K562 (cell line): ENCODE measurements at regions not wholly inside any gene's neighbourhood (a gene's known extent, or its start where the extent isn't known, plus 50 kb on each side); places are given as distances from the start of the nearest gene placed in this dataset.

Experiments used
- CTCF ChIP-seq, 3 experiments: IDR thresholded peaks in 2 of 3; conservative IDR thresholded peaks in 1 of 3; 2 replicates each; pipeline ENCODE4 v1.5.1; 2011 to 2012; ENCODE audit warnings: low read length in 3 of 3, mild to moderate bottlenecking in 3 of 3, control low read depth in 2 of 3, improper control_type of control experiment in 1 of 3, inconsistent platforms in 1 of 3, low read depth in 1 of 3, mixed read lengths in 1 of 3, moderate library complexity in 1 of 3; ENCODE audit not compliant: insufficient read depth in 2 of 3
- FOXK1 ChIP-seq: sonication (generic); formaldehyde crosslinking; IDR thresholded peaks from 2 replicates; pipeline ENCODE4 v1.8.0; 2022; ENCODE audit warnings: missing genetic modification reagents, mild to moderate bottlenecking, borderline replicate concordance
- MAX ChIP-seq: sonication (generic); formaldehyde crosslinking; IDR thresholded peaks from 2 replicates; pipeline ENCODE4 v1.9.0; 2022; ENCODE audit warnings: mild to moderate bottlenecking, missing genetic modification reagents
- NCOR1 ChIP-seq: fragments of 450-650 bp; IDR thresholded peaks from 2 replicates; pipeline ENCODE4 v1.6.1; 2016; ENCODE audit warnings: mild to moderate bottlenecking, moderate library complexity
- ZNF507 ChIP-seq: conservative IDR thresholded peaks from 2 replicates; pipeline ENCODE4 v1.6.1; 2017; ENCODE audit warnings: missing genetic modification characterization, missing compliant biosample characterization

GRCh38 chr10:31129271-31129670 is 97.6 kb upstream of the ZNF438 start:
- TF ChIP-seq NCOR1 = no peak
- no peak for TF ChIP-seq ZNF507 (tag)
- TF ChIP-seq FOXK1 (CRISPR knock-in tag) = no peak
- no peak for TF ChIP-seq MAX (CRISPR knock-in tag)
- TF ChIP-seq CTCF (IDR thresholded peaks at IDR 0.05 in 2 of 3, conservative IDR thresholded peaks at IDR 0.05 in 1 of 3; ENCODE audit: insufficient read depth in 2 of 3, low read depth in 1 of 3, low read length in 3 of 3) = no peak
